DOHH2 (cell line): ENCODE measurements at regions not wholly inside any gene's neighbourhood (a gene's known extent, or its start where the extent isn't known, plus 50 kb on each side); places are given as distances from the start of the nearest gene placed in this dataset.
"Not testable (repeated sequence)": the region's sequence is repeated elsewhere in the genome, so short reads cannot be mapped to it uniquely, and the experiment has no call there.

Source experiments
- CTCF ChIP-seq: fragments of 200-600 bp; sonication (generic); IDR thresholded peaks from one replicate; pipeline ENCODE4 v1.5.1; 2014; ENCODE audit warnings: antibody characterized with exemption, mild to moderate bottlenecking, low read depth, low read length; ENCODE audit not compliant: poor library complexity, severe bottlenecking
- EZH2phosphoT487 ChIP-seq: fragments of 200-600 bp; sonication (generic); IDR thresholded peaks from 2 replicates; pipeline ENCODE4 v1.6.1; 2017; ENCODE audit warnings: borderline replicate concordance, mild to moderate bottlenecking, antibody characterized with exemption, low read length, moderate library complexity, mixed read lengths

GRCh38 chr10:84739126-84739525, 410.7 kb downstream of the CCSER2 start:
- not testable (repeated sequence) for TF ChIP-seq CTCF, EZH2phosphoT487
